ENCODE measurements at regions not wholly inside any gene's neighbourhood (a gene's known extent, or its start where the extent isn't known, plus 50 kb on each side); places are given as distances from the start of the nearest gene placed in this dataset.

- no peak for TF ChIP-seq CTCF (IDR thresholded peaks at IDR 0.05; ENCODE audit: control insufficient read depth, extremely low read depth, insufficient read depth)
- no peak overlapping the region for H3K4me3 ChIP-seq (ENCODE audit: low read depth, low read length)
- no peak for DNase-seq (ENCODE audit: low read depth)
Observed at GRCh38 chr16:86070971-86071370, 172.0 kb downstream of the IRF8 start.

GRCh38 chr16:86071611-86072240, 172.8 kb downstream of the IRF8 start:
- H3K4me3 ChIP-seq (ENCODE audit: low read depth, low read length) = no peak overlapping the region
- DNase-seq (ENCODE audit: low read depth) = no peak
- TF ChIP-seq CTCF (IDR thresholded peaks at IDR 0.05; ENCODE audit: control insufficient read depth, extremely low read depth, insufficient read depth) = no peak

GRCh38 chr16:86072328-86073102, 173.6 kb downstream of the IRF8 start:
- TF ChIP-seq CTCF (IDR thresholded peaks at IDR 0.05; ENCODE audit: control insufficient read depth, extremely low read depth, insufficient read depth) = peak; percentile 79
- H3K4me3 ChIP-seq (ENCODE audit: low read depth, low read length) = no peak overlapping the region
- peak; percentile 4 for DNase-seq (ENCODE audit: low read depth)

GRCh38 chr16:86073103-86073625, 174.2 kb downstream of the IRF8 start:
- TF ChIP-seq CTCF (IDR thresholded peaks at IDR 0.05; ENCODE audit: control insufficient read depth, extremely low read depth, insufficient read depth) = no peak
- H3K4me3 ChIP-seq (ENCODE audit: low read depth, low read length) = no peak overlapping the region
- DNase-seq (ENCODE audit: low read depth) = no peak

GRCh38 chr16:86073763-86074493, 175.0 kb downstream of the IRF8 start:
- DNase-seq (ENCODE audit: low read depth) = no peak
- H3K4me3 ChIP-seq (ENCODE audit: low read depth, low read length) = no peak overlapping the region
- no peak for TF ChIP-seq CTCF (IDR thresholded peaks at IDR 0.05; ENCODE audit: control insufficient read depth, extremely low read depth, insufficient read depth)

- TF ChIP-seq CTCF (IDR thresholded peaks at IDR 0.05; ENCODE audit: control insufficient read depth, extremely low read depth, insufficient read depth) = no peak
- H3K4me3 ChIP-seq (ENCODE audit: low read depth, low read length) = no peak overlapping the region
- DNase-seq (ENCODE audit: low read depth) = no peak
Observed at GRCh38 chr16:86074651-86075487, 175.9 kb downstream of the IRF8 start.
